ENCODE measurements at regions not wholly inside any gene's neighbourhood (a gene's known extent, or its start where the extent isn't known, plus 50 kb on each side); places are given as distances from the start of the nearest gene placed in this dataset.

DNA sequence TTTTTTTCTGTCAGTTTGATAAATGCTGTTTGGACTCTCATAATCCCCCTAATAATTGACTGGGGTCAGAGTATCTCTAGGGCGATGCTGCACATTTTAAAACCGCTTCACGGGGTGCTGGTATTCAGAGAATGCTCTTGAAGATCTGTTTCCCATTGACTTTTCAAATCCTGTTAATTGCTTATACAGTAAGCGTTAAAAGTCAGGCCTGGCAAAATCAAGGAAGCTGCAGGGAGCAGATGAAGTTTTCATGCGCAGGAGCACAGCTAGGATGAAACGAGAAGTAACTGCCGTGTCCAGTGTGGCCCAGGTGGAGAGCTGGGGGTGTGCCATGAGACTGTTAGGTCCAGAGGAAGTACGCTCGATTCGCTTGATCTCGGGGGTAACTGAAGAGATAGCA lies 312.9 kb downstream of the TRIML1 start:
- Mint-ChIP-seq H3K27me3 (no peaks in the 10 kb centered on the region), H3K4me1 (ENCODE audit: low read depth) (no peaks in the 10 kb centered on the region), H3K4me3 (no peak overlapping the region), H3K36me3 (ENCODE audit: low read depth) (no peaks in the 10 kb centered on the region), H3K27ac (no peak overlapping the region), H3K9me3 (peaks cover 6% of the 10 kb centered on the region)
- no peak for DNase-seq

GRCh38 chr4:188454575-188454974 lies 315.3 kb downstream of the TRIML1 start:
- H3K9me3 Mint-ChIP-seq, result peaks cover 9% of the 10 kb centered on the region
- no peaks in the 10 kb centered on the region for H3K27me3 Mint-ChIP-seq
- DNase-seq, result no peak
- no peaks in the 10 kb centered on the region for H3K36me3 Mint-ChIP-seq (ENCODE audit: low read depth)
- no peak overlapping the region for H3K27ac Mint-ChIP-seq
- H3K4me1 Mint-ChIP-seq (ENCODE audit: low read depth), result no peaks in the 10 kb centered on the region
- no peak overlapping the region for H3K4me3 Mint-ChIP-seq

DNA sequence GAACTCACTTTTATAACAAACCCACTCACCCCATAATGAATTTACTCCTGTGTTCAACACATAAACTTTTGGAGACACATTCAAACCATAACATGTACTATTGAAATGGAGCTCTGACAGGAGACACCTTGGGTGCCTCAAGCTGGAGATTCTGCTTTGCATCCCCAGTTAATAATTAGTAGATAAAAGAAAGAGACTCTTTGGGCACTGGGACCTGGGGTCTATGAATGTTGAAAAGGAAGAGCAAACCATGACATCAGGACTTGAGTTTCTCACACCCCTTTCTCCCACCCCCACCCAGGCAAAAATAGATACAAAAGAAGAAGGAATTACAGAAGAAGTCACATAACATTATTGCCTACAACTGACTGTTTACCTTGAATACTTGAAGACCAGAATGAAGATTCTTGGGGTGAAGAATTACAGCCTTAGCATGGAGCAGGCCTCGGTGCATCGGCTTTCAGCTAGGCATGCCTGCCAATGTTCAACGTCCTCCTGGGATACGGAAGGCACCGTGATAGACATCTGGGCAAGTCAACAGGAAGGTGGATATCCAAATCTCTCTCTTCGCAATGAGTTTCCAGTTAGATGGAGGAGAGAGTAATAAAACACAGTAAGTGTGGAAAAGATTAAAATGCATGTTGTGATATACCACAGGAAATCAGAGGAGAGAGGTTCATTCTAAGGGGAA lies 316.0 kb downstream of the TRIML1 start:
- no peaks in the 10 kb centered on the region for H3K4me1 Mint-ChIP-seq (ENCODE audit: low read depth)
- H3K36me3 Mint-ChIP-seq (ENCODE audit: low read depth), result no peaks in the 10 kb centered on the region
- H3K9me3 Mint-ChIP-seq, result peaks cover 13% of the 10 kb centered on the region
- no peak for DNase-seq
- no peaks in the 10 kb centered on the region for H3K27me3 Mint-ChIP-seq
- no peak overlapping the region for H3K4me3 Mint-ChIP-seq
- no peak overlapping the region for H3K27ac Mint-ChIP-seq

DNA sequence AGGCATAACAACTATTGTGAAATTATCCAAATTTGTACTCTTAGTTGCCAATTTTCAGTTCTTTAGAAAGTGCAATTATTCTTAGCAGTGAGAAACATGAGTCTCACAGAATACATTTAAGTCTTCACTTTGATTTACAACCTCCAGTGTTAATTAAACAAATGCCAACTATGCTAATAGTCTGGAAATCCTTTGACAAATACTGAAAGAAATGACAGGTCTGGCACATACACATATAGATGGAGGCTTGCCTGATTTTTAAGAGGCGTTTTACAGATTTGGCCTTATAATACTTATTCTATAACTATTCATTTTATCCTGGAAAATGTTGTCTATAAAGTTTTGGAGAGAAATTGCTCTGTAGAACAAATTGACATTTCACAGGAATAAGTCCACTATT lies 320.1 kb downstream of the TRIML1 start:
- H3K36me3 Mint-ChIP-seq (ENCODE audit: low read depth), result no peaks in the 10 kb centered on the region
- DNase-seq, result no peak
- H3K9me3 Mint-ChIP-seq, result peaks cover 23% of the 10 kb centered on the region
- no peaks in the 10 kb centered on the region for H3K27me3 Mint-ChIP-seq
- H3K27ac Mint-ChIP-seq, result no peak overlapping the region
- no peaks in the 10 kb centered on the region for H3K4me1 Mint-ChIP-seq (ENCODE audit: low read depth)
- H3K4me3 Mint-ChIP-seq, result no peak overlapping the region

DNA sequence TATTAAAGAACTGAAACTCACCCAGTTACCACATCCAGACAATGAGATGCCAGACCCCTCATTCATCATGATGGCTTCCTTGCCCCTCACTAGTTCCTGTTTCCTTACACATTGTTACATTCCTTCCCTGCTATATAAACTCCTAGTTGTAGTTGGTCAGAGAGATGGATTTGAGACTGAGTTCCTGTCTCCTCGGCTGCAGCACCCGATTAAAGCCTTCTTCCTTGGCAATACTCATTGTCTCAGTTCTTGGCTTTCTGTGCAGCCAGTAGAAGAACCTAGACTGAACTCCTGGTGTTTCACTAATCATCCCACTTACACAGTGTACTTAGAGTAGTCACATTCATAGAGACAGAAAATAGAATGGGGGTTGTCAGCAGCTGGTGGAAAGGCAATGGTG lies 324.7 kb downstream of the TRIML1 start:
- Mint-ChIP-seq H3K27ac (no peak overlapping the region), H3K4me1 (ENCODE audit: low read depth) (no peaks in the 10 kb centered on the region), H3K9me3 (peaks cover 16% of the 10 kb centered on the region), H3K4me3 (no peak overlapping the region), H3K36me3 (ENCODE audit: low read depth) (no peaks in the 10 kb centered on the region), H3K27me3 (no peaks in the 10 kb centered on the region)
- no peak for DNase-seq

DNA sequence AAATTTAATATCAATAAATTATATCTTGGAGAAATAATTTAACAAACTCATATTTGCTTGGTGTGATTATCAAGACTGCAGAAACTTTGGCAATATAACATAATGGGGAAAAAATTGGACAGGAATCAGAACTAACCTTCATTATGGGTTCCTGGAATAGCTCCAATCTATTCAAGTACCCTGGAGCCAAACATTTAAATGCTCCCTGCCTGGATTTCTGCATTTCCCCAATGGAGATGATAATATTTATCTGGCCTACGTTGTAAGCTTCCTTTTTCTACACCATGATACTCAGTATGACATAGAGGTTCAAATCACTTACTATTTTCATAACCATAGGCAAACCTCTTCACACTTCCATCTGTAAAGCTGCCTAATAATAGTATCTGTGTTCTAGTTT lies 326.8 kb downstream of the TRIML1 start:
- Mint-ChIP-seq H3K36me3 (ENCODE audit: low read depth) (no peaks in the 10 kb centered on the region), H3K9me3 (peaks cover 11% of the 10 kb centered on the region), H3K4me1 (ENCODE audit: low read depth) (no peaks in the 10 kb centered on the region), H3K27ac (no peak overlapping the region), H3K27me3 (no peaks in the 10 kb centered on the region), H3K4me3 (no peak overlapping the region)
- DNase-seq, result no peak

- no peak overlapping the region for H3K4me3 Mint-ChIP-seq
- no peaks in the 10 kb centered on the region for H3K36me3 Mint-ChIP-seq (ENCODE audit: low read depth)
- DNase-seq, result no peak
- H3K9me3 Mint-ChIP-seq, result peaks cover 18% of the 10 kb centered on the region
- no peaks in the 10 kb centered on the region for H3K4me1 Mint-ChIP-seq (ENCODE audit: low read depth)
- H3K27me3 Mint-ChIP-seq, result no peaks in the 10 kb centered on the region
- no peak overlapping the region for H3K27ac Mint-ChIP-seq
Measured at GRCh38 chr4:188484256-188484655, 345.0 kb downstream of the TRIML1 start.

- no peak overlapping the region for H3K4me3 Mint-ChIP-seq
- H3K36me3 Mint-ChIP-seq (ENCODE audit: low read depth), result no peaks in the 10 kb centered on the region
- H3K4me1 Mint-ChIP-seq (ENCODE audit: low read depth), result no peaks in the 10 kb centered on the region
- no peaks in the 10 kb centered on the region for H3K27me3 Mint-ChIP-seq
- no peak overlapping the region for H3K27ac Mint-ChIP-seq
- DNase-seq, result no peak
- peaks cover 23% of the 10 kb centered on the region for H3K9me3 Mint-ChIP-seq
Measured at GRCh38 chr4:188485906-188486305, 346.7 kb downstream of the TRIML1 start.

DNA sequence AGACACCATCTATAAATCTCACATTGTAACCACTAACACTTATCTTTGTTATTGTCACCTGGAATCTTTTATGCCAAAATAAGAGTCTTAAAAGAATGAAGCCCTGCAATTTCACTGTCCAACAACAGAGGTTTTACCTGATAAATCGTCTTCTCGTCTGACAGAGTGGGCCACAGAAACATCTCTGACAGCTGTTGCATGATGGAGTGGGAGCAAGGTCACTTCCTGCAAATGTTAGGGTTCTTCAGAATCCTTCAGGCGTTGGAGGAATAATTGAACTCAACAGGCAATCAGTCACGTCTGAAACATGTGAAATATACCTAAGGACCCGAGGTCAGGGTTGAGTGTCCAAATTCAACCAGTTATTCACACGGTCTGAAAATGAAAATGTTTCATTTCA lies 353.6 kb downstream of the TRIML1 start:
- Mint-ChIP-seq H3K4me3 (no peak overlapping the region), H3K4me1 (ENCODE audit: low read depth) (no peaks in the 10 kb centered on the region), H3K36me3 (ENCODE audit: low read depth) (no peaks in the 10 kb centered on the region), H3K27me3 (no peaks in the 10 kb centered on the region), H3K27ac (no peak overlapping the region), H3K9me3 (peaks cover 21% of the 10 kb centered on the region)
- DNase-seq, result no peak

DNA sequence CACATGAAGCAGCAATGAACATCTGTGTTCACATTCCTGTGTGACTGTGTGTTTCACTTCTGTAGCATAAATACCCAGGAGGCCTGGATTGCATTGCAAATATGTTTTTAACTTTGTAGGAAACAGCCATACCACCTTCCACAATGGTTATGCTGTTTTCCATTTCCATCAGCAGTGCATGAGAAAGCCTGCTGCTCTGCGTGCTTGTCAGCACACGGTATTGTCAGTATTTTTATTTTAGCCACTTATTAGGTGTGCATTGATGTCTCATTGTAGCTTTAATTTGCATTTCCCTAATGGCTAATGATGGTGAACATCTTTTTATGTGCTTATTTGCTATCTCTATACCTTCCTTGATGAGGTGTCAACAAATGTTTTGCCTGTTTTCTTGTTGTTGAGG lies 355.9 kb downstream of the TRIML1 start:
- no peaks in the 10 kb centered on the region for H3K36me3 Mint-ChIP-seq (ENCODE audit: low read depth)
- no peak for DNase-seq
- no peaks in the 10 kb centered on the region for H3K4me1 Mint-ChIP-seq (ENCODE audit: low read depth)
- no peak overlapping the region for H3K27ac Mint-ChIP-seq
- peaks cover 29% of the 10 kb centered on the region for H3K9me3 Mint-ChIP-seq
- H3K4me3 Mint-ChIP-seq, result no peak overlapping the region
- H3K27me3 Mint-ChIP-seq, result no peaks in the 10 kb centered on the region

GRCh38 chr4:188511431-188511830 lies 372.2 kb downstream of the TRIML1 start:
- H3K27me3 Mint-ChIP-seq, result no peaks in the 10 kb centered on the region
- DNase-seq, result no peak
- H3K9me3 Mint-ChIP-seq, result peaks cover 50% of the 10 kb centered on the region
- H3K4me3 Mint-ChIP-seq, result no peak overlapping the region
- H3K4me1 Mint-ChIP-seq (ENCODE audit: low read depth), result no peaks in the 10 kb centered on the region
- no peaks in the 10 kb centered on the region for H3K36me3 Mint-ChIP-seq (ENCODE audit: low read depth)
- no peak overlapping the region for H3K27ac Mint-ChIP-seq

GRCh38 chr4:188532751-188533150 lies 393.5 kb downstream of the TRIML1 start:
- no peak overlapping the region for H3K27ac Mint-ChIP-seq
- no peak for DNase-seq
- peaks cover 16% of the 10 kb centered on the region for H3K9me3 Mint-ChIP-seq
- H3K4me1 Mint-ChIP-seq (ENCODE audit: low read depth), result no peaks in the 10 kb centered on the region
- H3K4me3 Mint-ChIP-seq, result no peak overlapping the region
- H3K36me3 Mint-ChIP-seq (ENCODE audit: low read depth), result no peaks in the 10 kb centered on the region
- no peaks in the 10 kb centered on the region for H3K27me3 Mint-ChIP-seq

- Mint-ChIP-seq H3K36me3 (ENCODE audit: low read depth) (no peaks in the 10 kb centered on the region), H3K4me3 (no peak overlapping the region), H3K4me1 (ENCODE audit: low read depth) (no peaks in the 10 kb centered on the region), H3K27ac (no peak overlapping the region), H3K9me3 (peaks cover 25% of the 10 kb centered on the region), H3K27me3 (no peaks in the 10 kb centered on the region)
- DNase-seq, result no peak
Measured at GRCh38 chr4:188534297-188534696, 395.1 kb downstream of the TRIML1 start.

- H3K4me3 Mint-ChIP-seq, result no peak overlapping the region
- H3K4me1 Mint-ChIP-seq (ENCODE audit: low read depth), result no peaks in the 10 kb centered on the region
- no peaks in the 10 kb centered on the region for H3K27me3 Mint-ChIP-seq
- H3K27ac Mint-ChIP-seq, result no peak overlapping the region
- DNase-seq, result no peak
- peaks cover 28% of the 10 kb centered on the region for H3K9me3 Mint-ChIP-seq
- no peaks in the 10 kb centered on the region for H3K36me3 Mint-ChIP-seq (ENCODE audit: low read depth)
Measured at GRCh38 chr4:188534917-188535316, 395.7 kb downstream of the TRIML1 start.

DNA sequence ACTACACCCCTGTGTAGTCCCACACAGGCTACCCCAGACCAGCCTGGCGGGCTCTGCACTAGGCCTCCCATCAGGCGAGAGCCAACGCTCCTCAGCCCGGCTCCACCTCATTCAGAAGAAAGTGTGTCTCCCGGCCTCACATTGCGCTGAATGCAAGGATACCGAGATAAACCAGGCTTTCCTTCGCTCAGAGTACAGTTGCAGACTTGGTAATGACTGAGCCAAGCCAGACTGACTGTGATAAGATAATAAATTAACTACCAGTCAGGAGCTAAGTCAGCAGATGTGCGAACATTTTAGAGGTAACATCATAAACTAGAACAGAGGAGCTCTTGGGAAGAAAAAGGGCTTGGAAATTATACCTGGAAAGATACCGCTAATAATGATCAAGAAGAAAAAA lies 397.6 kb downstream of the TRIML1 start:
- DNase-seq, result no peak
- Mint-ChIP-seq H3K36me3 (ENCODE audit: low read depth) (no peaks in the 10 kb centered on the region), H3K27ac (no peak overlapping the region), H3K9me3 (peaks cover 19% of the 10 kb centered on the region), H3K27me3 (no peaks in the 10 kb centered on the region), H3K4me1 (ENCODE audit: low read depth) (no peaks in the 10 kb centered on the region), H3K4me3 (no peak overlapping the region)

GRCh38 chr4:188550296-188550695 lies 411.1 kb downstream of the TRIML1 start:
- Mint-ChIP-seq H3K4me1 (ENCODE audit: low read depth) (no peaks in the 10 kb centered on the region), H3K27ac (no peak overlapping the region), H3K4me3 (no peak overlapping the region), H3K36me3 (ENCODE audit: low read depth) (no peaks in the 10 kb centered on the region), H3K9me3 (peaks cover 13% of the 10 kb centered on the region), H3K27me3 (no peaks in the 10 kb centered on the region)
- no peak for DNase-seq

Measured in activated T-cell treated with anti-CD3 and anti-CD28 coated beads, Interleukin-2, amount 50 U/mL, for 24 hours (primary cell).